ENCODE measurements at regions not wholly inside any gene's neighbourhood (a gene's known extent, or its start where the extent isn't known, plus 50 kb on each side); places are given as distances from the start of the nearest gene placed in this dataset.

- Histone ChIP-seq H3K27me3 (no peaks in the 10 kb centered on the region), H3K27ac (peak overlapping the region in 1 of 4 donors; percentile 13), H3K9me3 (no peaks in the 10 kb centered on the region), H3K36me3 (no peaks in the 10 kb centered on the region), H3K4me3 (no peak overlapping the region), H3K4me1 (no peaks in the 10 kb centered on the region)
- no peak for DNase-seq
- no peak for TF ChIP-seq POLR2A (IDR thresholded peaks at IDR 0.05)
- no peak for TF ChIP-seq CTCF (IDR thresholded peaks at IDR 0.05)
Observed at GRCh38 chr18:44526705-44527415, 153.8 kb upstream of the SETBP1 start.

GRCh38 chr18:44533071-44533470, 147.6 kb upstream of the SETBP1 start:
- Histone ChIP-seq H3K36me3 (no peaks in the 10 kb centered on the region), H3K27ac (no peak overlapping the region), H3K9me3 (no peaks in the 10 kb centered on the region), H3K4me3 (no peak overlapping the region), H3K4me1 (no peaks in the 10 kb centered on the region), H3K27me3 (no peaks in the 10 kb centered on the region)
- no peak for TF ChIP-seq POLR2A (IDR thresholded peaks at IDR 0.05)
- no peak for TF ChIP-seq CTCF (IDR thresholded peaks at IDR 0.05)
- DNase-seq = no peak

GRCh38 chr18:44536046-44536445, 144.6 kb upstream of the SETBP1 start:
- DNase-seq = no peak
- no peak overlapping the region for H3K4me3 ChIP-seq
- H3K36me3 ChIP-seq = no peaks in the 10 kb centered on the region
- H3K27ac ChIP-seq = no peak overlapping the region
- TF ChIP-seq POLR2A (IDR thresholded peaks at IDR 0.05) = no peak
- no peak for TF ChIP-seq CTCF (IDR thresholded peaks at IDR 0.05)
- no peaks in the 10 kb centered on the region for H3K9me3 ChIP-seq
- H3K27me3 ChIP-seq = no peaks in the 10 kb centered on the region
- H3K4me1 ChIP-seq = no peaks in the 10 kb centered on the region

GRCh38 chr18:44536619-44537018, 144.1 kb upstream of the SETBP1 start:
- Histone ChIP-seq H3K4me3 (no peak overlapping the region), H3K36me3 (no peaks in the 10 kb centered on the region), H3K27ac (no peak overlapping the region), H3K9me3 (no peaks in the 10 kb centered on the region), H3K4me1 (no peaks in the 10 kb centered on the region), H3K27me3 (no peaks in the 10 kb centered on the region)
- DNase-seq = no peak
- TF ChIP-seq POLR2A (IDR thresholded peaks at IDR 0.05) = no peak
- no peak for TF ChIP-seq CTCF (IDR thresholded peaks at IDR 0.05)

GRCh38 chr18:44537526-44537925, 143.2 kb upstream of the SETBP1 start:
- Histone ChIP-seq H3K4me1 (no peaks in the 10 kb centered on the region), H3K36me3 (no peaks in the 10 kb centered on the region), H3K27me3 (no peaks in the 10 kb centered on the region), H3K9me3 (no peaks in the 10 kb centered on the region), H3K4me3 (no peak overlapping the region), H3K27ac (no peak overlapping the region)
- DNase-seq = no peak
- TF ChIP-seq POLR2A (IDR thresholded peaks at IDR 0.05) = no peak
- TF ChIP-seq CTCF (IDR thresholded peaks at IDR 0.05) = no peak

- no peaks in the 10 kb centered on the region for H3K9me3 ChIP-seq
- no peaks in the 10 kb centered on the region for H3K4me1 ChIP-seq
- no peaks in the 10 kb centered on the region for H3K36me3 ChIP-seq
- no peak overlapping the region for H3K27ac ChIP-seq
- H3K4me3 ChIP-seq = no peak overlapping the region
- TF ChIP-seq POLR2A (IDR thresholded peaks at IDR 0.05) (no peak), CTCF (IDR thresholded peaks at IDR 0.05) (no peak)
- no peak for DNase-seq
- no peaks in the 10 kb centered on the region for H3K27me3 ChIP-seq
Observed at GRCh38 chr18:44539926-44540325, 140.8 kb upstream of the SETBP1 start.

All from Peyer's patch (tissue), 4 donors.